Activated naive CD8-positive, alpha-beta T cell treated with anti-CD3 and anti-CD28 coated beads, Interleukin-2, amount 10 ng/mL, durations not matched to agents 7 days and 5 days (primary cell): ENCODE measurements at regions not wholly inside any gene's neighbourhood (a gene's known extent, or its start where the extent isn't known, plus 50 kb on each side); places are given as distances from the start of the nearest gene placed in this dataset.

Experiments used
- ATAC-seq: fragments of 150-1000 bp; cut with Tn5 transposase; one replicate; pipeline ENCODE4 v1.10.0; 2021; ENCODE audit warnings: low read depth, moderate library complexity
- POLR2A ChIA-PET: fragments of 350-600 bp; sonication (Branson Sonifier 250); formaldehyde crosslinking; loops from one replicate; lab custom pipeline; 2021; ENCODE audit warnings: antibody characterized with exemption; lab: Charles Lee
- DNase-seq: peaks from one replicate; pipeline ENCODE4 v3.0.0; 2021
- H3K27ac Mint-ChIP-seq: one replicate; pipeline ENCODE4 v1.8.0; 2022; ENCODE audit warnings: mild to moderate bottlenecking, mixed read lengths
- H3K27me3 Mint-ChIP-seq: one replicate; pipeline ENCODE4 v1.8.0; 2022; ENCODE audit warnings: mild to moderate bottlenecking, moderate library complexity, mixed read lengths
- H3K36me3 Mint-ChIP-seq: one replicate; pipeline ENCODE4 v1.8.0; 2021; ENCODE audit warnings: mild to moderate bottlenecking, mixed read lengths
- H3K4me1 Mint-ChIP-seq: one replicate; pipeline ENCODE4 v1.8.0; 2021; ENCODE audit warnings: mixed read lengths
- H3K4me3 Mint-ChIP-seq: one replicate; pipeline ENCODE4 v1.8.0; 2022; ENCODE audit warnings: mild to moderate bottlenecking, moderate library complexity, mixed read lengths
- H3K9me3 Mint-ChIP-seq: one replicate; pipeline ENCODE4 v1.8.0; 2021; ENCODE audit warnings: mixed read lengths

DNA sequence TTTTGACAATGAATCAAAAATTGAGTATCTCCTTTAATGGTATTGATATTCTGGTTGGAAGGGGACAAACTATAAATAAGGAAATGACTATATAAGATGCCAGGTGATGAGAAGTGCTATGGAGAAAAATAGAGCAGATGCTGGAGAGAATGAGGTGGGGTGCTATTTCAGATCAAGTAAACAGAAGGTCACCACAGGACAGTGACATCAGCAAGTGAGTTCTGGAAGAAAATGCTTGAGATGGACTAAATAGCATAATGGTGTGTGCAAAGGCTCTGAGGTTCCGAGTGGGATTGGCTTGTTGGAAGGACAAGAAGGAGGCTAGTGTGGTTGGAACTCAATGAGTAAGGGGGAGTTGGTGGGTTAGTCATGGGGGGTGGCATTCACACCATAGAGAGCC is 157.5 kb upstream of the SGCD start:
- POLR2A ChIA-PET, result no interaction called here
- H3K9me3 Mint-ChIP-seq, result no peaks in the 10 kb centered on the region
- no peak overlapping the region for H3K27ac Mint-ChIP-seq
- DNase-seq (no peak), ATAC-seq (no peak)
- H3K27me3 Mint-ChIP-seq, result peaks cover 8% of the 10 kb centered on the region
- H3K4me3 Mint-ChIP-seq, result no peak overlapping the region
- no peaks in the 10 kb centered on the region for H3K4me1 Mint-ChIP-seq
- H3K36me3 Mint-ChIP-seq, result no peaks in the 10 kb centered on the region

GRCh38 chr5:156170351-156170961 is 156.5 kb upstream of the SGCD start:
- Mint-ChIP-seq H3K36me3 (no peaks in the 10 kb centered on the region), H3K4me3 (no peak overlapping the region), H3K9me3 (no peaks in the 10 kb centered on the region), H3K4me1 (no peaks in the 10 kb centered on the region), H3K27me3 (peaks cover 6% of the 10 kb centered on the region), H3K27ac (no peak overlapping the region)
- DNase-seq, result no peak
- POLR2A ChIA-PET, result no interaction called here
- no peak for ATAC-seq

- H3K4me3 Mint-ChIP-seq, result no peak overlapping the region
- H3K36me3 Mint-ChIP-seq, result no peaks in the 10 kb centered on the region
- no peak for DNase-seq
- no peak for ATAC-seq
- no peaks in the 10 kb centered on the region for H3K9me3 Mint-ChIP-seq
- H3K4me1 Mint-ChIP-seq, result no peaks in the 10 kb centered on the region
- no peak overlapping the region for H3K27ac Mint-ChIP-seq
- peaks cover 2% of the 10 kb centered on the region for H3K27me3 Mint-ChIP-seq
- POLR2A ChIA-PET, result no interaction called here
Observed at GRCh38 chr5:156174225-156174624, 152.7 kb upstream of the SGCD start.

DNA sequence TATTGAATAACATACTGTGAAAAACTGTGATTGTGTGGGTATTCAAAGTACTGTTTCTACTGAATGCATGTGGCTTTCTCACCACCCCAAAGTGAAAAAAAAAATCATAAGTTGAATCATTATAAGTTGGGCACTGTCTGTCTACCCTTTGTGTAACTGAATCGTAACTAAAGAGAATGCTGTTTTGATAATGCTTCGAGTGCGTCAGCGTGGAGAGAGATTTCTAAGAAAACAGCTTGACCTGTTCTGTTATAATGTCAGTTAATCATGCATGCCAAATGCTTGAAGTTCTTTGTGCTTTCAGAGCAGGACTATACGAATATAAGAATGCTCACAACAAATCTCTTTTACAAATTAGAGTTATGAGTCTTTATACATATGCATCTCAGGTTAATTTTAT is 148.8 kb upstream of the SGCD start:
- Mint-ChIP-seq H3K27me3 (peaks cover 2% of the 10 kb centered on the region), H3K9me3 (no peaks in the 10 kb centered on the region), H3K36me3 (no peaks in the 10 kb centered on the region), H3K4me3 (no peak overlapping the region), H3K4me1 (no peaks in the 10 kb centered on the region), H3K27ac (no peak overlapping the region)
- ATAC-seq, result no peak
- DNase-seq, result no peak
- POLR2A ChIA-PET, result no interaction called here

DNA sequence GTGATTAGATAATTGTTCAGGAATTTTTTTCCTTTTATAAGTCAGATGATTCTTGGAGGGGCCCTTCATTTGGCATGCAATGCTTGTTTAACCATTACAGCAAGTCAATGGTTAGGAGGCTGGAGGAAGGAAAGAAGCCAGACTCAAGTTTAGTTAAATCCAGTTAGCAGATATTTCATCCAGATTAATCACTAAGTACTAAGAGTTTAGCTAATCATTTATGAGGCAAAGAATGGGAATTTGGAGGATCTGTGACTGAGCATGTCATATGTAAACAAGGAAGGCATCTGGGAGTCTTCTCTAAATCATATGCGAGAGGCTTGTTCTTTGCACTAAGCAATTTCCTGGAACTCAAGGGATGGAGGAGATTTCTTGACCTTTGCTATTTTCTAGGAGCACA is 145.3 kb upstream of the SGCD start:
- DNase-seq, result no peak
- POLR2A ChIA-PET, result no interaction called here
- Mint-ChIP-seq H3K9me3 (no peaks in the 10 kb centered on the region), H3K27me3 (no peaks in the 10 kb centered on the region), H3K36me3 (no peaks in the 10 kb centered on the region), H3K4me3 (no peak overlapping the region), H3K4me1 (no peaks in the 10 kb centered on the region), H3K27ac (no peak overlapping the region)
- no peak for ATAC-seq

- Mint-ChIP-seq H3K4me3 (no peak overlapping the region), H3K9me3 (no peaks in the 10 kb centered on the region), H3K36me3 (no peaks in the 10 kb centered on the region), H3K27ac (no peak overlapping the region), H3K4me1 (no peaks in the 10 kb centered on the region), H3K27me3 (no peaks in the 10 kb centered on the region)
- POLR2A ChIA-PET, result no interaction called here
- no peak for DNase-seq
- ATAC-seq, result no peak
Observed at GRCh38 chr5:156182174-156182967, 144.6 kb upstream of the SGCD start.

- no peak for DNase-seq
- Mint-ChIP-seq H3K4me3 (no peak overlapping the region), H3K4me1 (no peaks in the 10 kb centered on the region), H3K27ac (no peak overlapping the region), H3K9me3 (no peaks in the 10 kb centered on the region), H3K27me3 (no peaks in the 10 kb centered on the region), H3K36me3 (no peaks in the 10 kb centered on the region)
- POLR2A ChIA-PET, result no interaction called here
- no peak for ATAC-seq
Observed at GRCh38 chr5:156186760-156187159, 140.2 kb upstream of the SGCD start.

- H3K4me3 Mint-ChIP-seq, result no peak overlapping the region
- no peaks in the 10 kb centered on the region for H3K27me3 Mint-ChIP-seq
- H3K36me3 Mint-ChIP-seq, result no peaks in the 10 kb centered on the region
- no peaks in the 10 kb centered on the region for H3K4me1 Mint-ChIP-seq
- ATAC-seq, result no peak
- no peak overlapping the region for H3K27ac Mint-ChIP-seq
- DNase-seq, result no peak
- POLR2A ChIA-PET, result no interaction called here
- no peaks in the 10 kb centered on the region for H3K9me3 Mint-ChIP-seq
Observed at GRCh38 chr5:156188016-156188415, 138.9 kb upstream of the SGCD start.

DNA sequence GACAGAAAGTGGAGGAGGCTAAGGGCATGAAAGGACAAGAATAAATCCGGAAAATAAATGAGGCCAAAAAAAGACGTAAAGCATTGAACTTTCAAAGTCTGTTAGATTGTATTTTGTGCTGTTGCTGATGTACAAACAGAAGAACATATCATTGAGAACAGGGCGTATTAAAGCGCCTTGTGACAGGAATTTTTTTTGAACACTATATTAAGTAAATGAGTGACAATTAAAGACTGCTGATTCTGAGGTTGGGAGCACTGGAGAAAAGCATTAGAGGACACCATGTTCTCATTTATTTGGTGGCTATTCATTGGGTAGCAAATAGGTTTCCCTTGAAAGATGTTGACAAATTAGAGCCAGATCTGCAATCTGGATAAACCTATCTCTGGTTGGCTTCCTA is 137.3 kb upstream of the SGCD start:
- Mint-ChIP-seq H3K27ac (no peak overlapping the region), H3K4me3 (no peak overlapping the region), H3K4me1 (no peaks in the 10 kb centered on the region), H3K9me3 (no peaks in the 10 kb centered on the region), H3K36me3 (no peaks in the 10 kb centered on the region), H3K27me3 (no peaks in the 10 kb centered on the region)
- POLR2A ChIA-PET, result no interaction called here
- ATAC-seq (no peak), DNase-seq (no peak)

DNA sequence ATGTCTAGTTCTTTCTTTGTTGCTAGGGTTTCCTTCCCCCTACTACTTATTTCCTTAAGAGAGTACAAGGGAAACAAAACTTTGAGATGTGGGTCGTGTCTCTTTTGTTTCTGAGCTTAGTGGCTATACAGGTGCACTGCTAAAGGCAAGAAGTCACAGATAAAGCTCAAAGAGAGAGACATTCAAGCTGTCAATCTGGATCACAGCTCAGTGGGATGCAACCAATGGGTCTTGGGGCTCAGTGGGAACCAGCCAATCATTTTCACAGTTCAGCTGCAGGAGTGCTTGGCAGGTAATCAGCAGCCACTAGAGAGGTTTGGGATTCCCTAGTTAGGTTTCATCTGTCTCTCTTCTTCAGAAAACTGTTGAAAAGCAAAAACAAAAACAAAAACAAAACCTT is 135.4 kb upstream of the SGCD start:
- POLR2A ChIA-PET, result no interaction called here
- Mint-ChIP-seq H3K9me3 (no peaks in the 10 kb centered on the region), H3K4me1 (no peaks in the 10 kb centered on the region), H3K27ac (no peak overlapping the region), H3K36me3 (no peaks in the 10 kb centered on the region), H3K27me3 (no peaks in the 10 kb centered on the region), H3K4me3 (no peak overlapping the region)
- DNase-seq (no peak), ATAC-seq (no peak)

DNA sequence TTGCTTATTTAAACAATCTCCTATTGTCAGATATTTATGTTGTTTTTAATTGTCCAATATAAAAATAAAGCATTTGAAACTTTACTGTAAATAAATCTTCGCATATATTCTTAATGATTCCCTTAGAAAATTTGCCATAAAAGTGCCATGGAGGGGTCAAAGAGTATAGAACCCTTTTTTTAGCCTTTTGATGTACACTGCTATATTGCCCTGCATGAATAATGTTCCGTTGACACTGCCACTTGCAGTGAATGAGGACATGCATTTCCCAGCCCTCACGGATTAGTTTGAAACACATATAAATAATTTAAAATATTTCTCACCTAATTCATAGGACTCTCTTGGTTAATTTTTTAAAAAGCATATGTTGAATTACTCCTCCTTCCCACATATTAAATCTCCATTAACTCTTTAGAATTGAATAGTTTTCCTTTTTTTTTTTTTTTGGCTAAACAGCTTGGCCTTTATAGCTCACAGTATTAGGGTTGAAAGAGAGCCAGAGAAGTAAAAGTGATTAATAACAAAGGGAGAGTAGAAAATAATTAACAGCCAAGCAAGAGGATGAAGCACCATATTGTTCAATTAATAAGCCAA is 129.8 kb upstream of the SGCD start:
- Mint-ChIP-seq H3K4me1 (no peaks in the 10 kb centered on the region), H3K9me3 (no peaks in the 10 kb centered on the region), H3K4me3 (no peak overlapping the region), H3K27ac (no peak overlapping the region), H3K27me3 (no peaks in the 10 kb centered on the region), H3K36me3 (no peaks in the 10 kb centered on the region)
- DNase-seq, result no peak
- POLR2A ChIA-PET, result no interaction called here
- no peak for ATAC-seq

- POLR2A ChIA-PET, result no interaction called here
- no peaks in the 10 kb centered on the region for H3K9me3 Mint-ChIP-seq
- H3K4me3 Mint-ChIP-seq, result no peak overlapping the region
- no peaks in the 10 kb centered on the region for H3K4me1 Mint-ChIP-seq
- no peak overlapping the region for H3K27ac Mint-ChIP-seq
- H3K27me3 Mint-ChIP-seq, result no peaks in the 10 kb centered on the region
- H3K36me3 Mint-ChIP-seq, result no peaks in the 10 kb centered on the region
- ATAC-seq, result no peak
- no peak for DNase-seq
Observed at GRCh38 chr5:156199045-156199444, 127.9 kb upstream of the SGCD start.

GRCh38 chr5:156200938-156201787 is 125.8 kb upstream of the SGCD start:
- ATAC-seq (no peak), DNase-seq (no peak)
- Mint-ChIP-seq H3K4me1 (no peaks in the 10 kb centered on the region), H3K9me3 (no peaks in the 10 kb centered on the region), H3K27me3 (no peaks in the 10 kb centered on the region), H3K36me3 (no peaks in the 10 kb centered on the region), H3K27ac (no peak overlapping the region), H3K4me3 (no peak overlapping the region)
- POLR2A ChIA-PET, result no interaction called here
